ENCODE measurements at regions not wholly inside any gene's neighbourhood (a gene's known extent, or its start where the extent isn't known, plus 50 kb on each side); places are given as distances from the start of the nearest gene placed in this dataset.
A peak's percentile ranks its signal among the peaks of the same experiment; 100 is the strongest.

- intact Hi-C loops (cut with DNase I), result no loop called here
Measured at GRCh38 chr9:108205276-108205675, 650.5 kb downstream of the ACTL7B start.

GRCh38 chr9:108197899-108198298, 657.9 kb downstream of the ACTL7B start:
- TF ChIP-seq CTCF (IDR thresholded peaks at IDR 0.05) (no peak), POLR2A (IDR thresholded peaks at IDR 0.05) (no peak)
- DNase-seq (no peak), ATAC-seq (peak in 1 of 4 donors; percentile 30)
- Histone ChIP-seq H3K4me3 (no peak overlapping the region), H3K4me1 (no peaks in the 10 kb centered on the region), H3K9me3 (no peaks in the 10 kb centered on the region), H3K27me3 (no peaks in the 10 kb centered on the region), H3K36me3 (no peaks in the 10 kb centered on the region), H3K27ac (no peak overlapping the region)
- no CpG with 5 or more reads among the region's 1 CpG for WGBS (ENCODE audit: insufficient coverage, low coverage, low lambda C conversion rate, missing lambda C conversion rate)
- intact Hi-C loops (cut with DNase I), result no loop called here

More at GRCh38 chr9:108205276-108205675, 650.5 kb downstream of the ACTL7B start:
- no peaks in the 10 kb centered on the region for H3K27me3 ChIP-seq
- H3K4me1 ChIP-seq, result no peaks in the 10 kb centered on the region
- no peaks in the 10 kb centered on the region for H3K9me3 ChIP-seq
- H3K36me3 ChIP-seq, result no peaks in the 10 kb centered on the region
- H3K4me3 ChIP-seq, result no peak overlapping the region
- ATAC-seq (no peak), DNase-seq (no peak)
- TF ChIP-seq CTCF (IDR thresholded peaks at IDR 0.05) (no peak), POLR2A (IDR thresholded peaks at IDR 0.05) (no peak)
- H3K27ac ChIP-seq, result no peak overlapping the region

- ATAC-seq (no peak), DNase-seq (no peak)
- Histone ChIP-seq H3K9me3 (no peaks in the 10 kb centered on the region), H3K36me3 (no peaks in the 10 kb centered on the region), H3K4me3 (no peak overlapping the region), H3K4me1 (no peaks in the 10 kb centered on the region), H3K27me3 (no peaks in the 10 kb centered on the region), H3K27ac (no peak overlapping the region)
- WGBS (ENCODE audit: insufficient coverage, low coverage, low lambda C conversion rate, missing lambda C conversion rate), result 79% methylated on average over 3 of the region's 3 CpGs
- intact Hi-C loops (cut with DNase I), result no loop called here
- TF ChIP-seq CTCF (IDR thresholded peaks at IDR 0.05) (no peak), POLR2A (IDR thresholded peaks at IDR 0.05) (no peak)
Measured at GRCh38 chr9:108197008-108197365, 658.8 kb downstream of the ACTL7B start.

GRCh38 chr9:108196332-108197007, 659.3 kb downstream of the ACTL7B start:
- TF ChIP-seq POLR2A (IDR thresholded peaks at IDR 0.05), result no peak
- no peak for TF ChIP-seq CTCF (IDR thresholded peaks at IDR 0.05)
- Histone ChIP-seq H3K27me3 (no peaks in the 10 kb centered on the region), H3K4me1 (no peaks in the 10 kb centered on the region), H3K27ac (no peak overlapping the region), H3K9me3 (no peaks in the 10 kb centered on the region), H3K4me3 (no peak overlapping the region), H3K36me3 (no peaks in the 10 kb centered on the region)
- DNase-seq (no peak), ATAC-seq (no peak)
- 68% methylated on average over 5 of the region's 5 CpGs for WGBS (ENCODE audit: insufficient coverage, low coverage, low lambda C conversion rate, missing lambda C conversion rate)
- intact Hi-C loops (cut with DNase I), result no loop called here

- H3K27ac ChIP-seq, result no peak overlapping the region
- DNase-seq, result no peak
- no peaks in the 10 kb centered on the region for H3K9me3 ChIP-seq
- no peak for ATAC-seq
- no peaks in the 10 kb centered on the region for H3K4me1 ChIP-seq
- no peaks in the 10 kb centered on the region for H3K27me3 ChIP-seq
- no peak overlapping the region for H3K4me3 ChIP-seq
- intact Hi-C loops (cut with DNase I), result no loop called here
- TF ChIP-seq POLR2A (IDR thresholded peaks at IDR 0.05) (no peak), CTCF (IDR thresholded peaks at IDR 0.05) (no peak)
- no peaks in the 10 kb centered on the region for H3K36me3 ChIP-seq
Measured at GRCh38 chr9:108194154-108194553, 661.6 kb downstream of the ACTL7B start.

Measured in right lobe of liver (tissue), 6 donors.